NCI-H226 (cell line): ENCODE measurements at regions not wholly inside any gene's neighbourhood (a gene's known extent, or its start where the extent isn't known, plus 50 kb on each side); places are given as distances from the start of the nearest gene placed in this dataset.
A peak's percentile ranks its signal among the peaks of the same experiment; 100 is the strongest.
"Not testable (repeated sequence)": the region's sequence is repeated elsewhere in the genome, so short reads cannot be mapped to it uniquely, and the experiment has no call there.

Experiments
- DNase-seq: peaks from one replicate; pipeline ENCODE4 v3.0.0-alpha.2; 2015

GRCh38 chr12:68984796-68985573 lies 52.0 kb upstream of the CPM start:
- DNase-seq: no peak

GRCh38 chr12:68997526-68997925 lies 64.6 kb upstream of the CPM start:
- not testable (repeated sequence) for DNase-seq

- no peak for DNase-seq
Measured at GRCh38 chr12:68998041-68998440, 65.1 kb upstream of the CPM start.

GRCh38 chr12:69000074-69000473 lies 67.1 kb upstream of the CPM start:
- DNase-seq: no peak

- DNase-seq: peak; percentile 6
Measured at GRCh38 chr12:69000540-69001243, 67.7 kb upstream of the CPM start.

GRCh38 chr12:69001251-69001650 lies 68.3 kb upstream of the CPM start:
- no peak for DNase-seq

GRCh38 chr12:69002969-69003368 lies 70.0 kb upstream of the CPM start:
- no peak for DNase-seq

GRCh38 chr12:69003991-69004390 lies 71.0 kb upstream of the CPM start:
- no peak for DNase-seq

- DNase-seq: no peak
Measured at GRCh38 chr12:69007101-69007854, 74.3 kb upstream of the CPM start.

GRCh38 chr12:69007855-69008351 lies 74.9 kb upstream of the CPM start:
- no peak for DNase-seq

- DNase-seq: peak; percentile 6
Measured at GRCh38 chr12:69008520-69008919, 75.5 kb upstream of the CPM start.

GRCh38 chr12:69014047-69014446 lies 81.1 kb upstream of the CPM start:
- DNase-seq: no peak

GRCh38 chr12:69015017-69015416 lies 82.0 kb upstream of the CPM start:
- no peak for DNase-seq

GRCh38 chr12:69015831-69016230 lies 82.9 kb upstream of the CPM start:
- DNase-seq: no peak

GRCh38 chr12:69019082-69019481 lies 86.1 kb upstream of the CPM start:
- no peak for DNase-seq

GRCh38 chr12:69019910-69020309 lies 86.9 kb upstream of the CPM start:
- DNase-seq: no peak

- no peak for DNase-seq
Measured at GRCh38 chr12:69022674-69023073, 89.7 kb upstream of the CPM start.

- DNase-seq: no peak
Measured at GRCh38 chr12:69023840-69024239, 90.9 kb upstream of the CPM start.

GRCh38 chr12:69024413-69024812 lies 91.4 kb upstream of the CPM start:
- DNase-seq: peak; percentile 52

GRCh38 chr12:69024907-69025306 lies 91.9 kb upstream of the CPM start:
- DNase-seq: peak; percentile 5

- DNase-seq: no peak
Measured at GRCh38 chr12:69026336-69026735, 93.4 kb upstream of the CPM start.

- peak; percentile 53 for DNase-seq
Measured at GRCh38 chr12:69027411-69027881, 94.5 kb upstream of the CPM start.

- DNase-seq: no peak
Measured at GRCh38 chr12:69028941-69029729, 96.2 kb upstream of the CPM start.
